ENCODE measurements at regions not wholly inside any gene's neighbourhood (a gene's known extent, or its start where the extent isn't known, plus 50 kb on each side); places are given as distances from the start of the nearest gene placed in this dataset.

DNA sequence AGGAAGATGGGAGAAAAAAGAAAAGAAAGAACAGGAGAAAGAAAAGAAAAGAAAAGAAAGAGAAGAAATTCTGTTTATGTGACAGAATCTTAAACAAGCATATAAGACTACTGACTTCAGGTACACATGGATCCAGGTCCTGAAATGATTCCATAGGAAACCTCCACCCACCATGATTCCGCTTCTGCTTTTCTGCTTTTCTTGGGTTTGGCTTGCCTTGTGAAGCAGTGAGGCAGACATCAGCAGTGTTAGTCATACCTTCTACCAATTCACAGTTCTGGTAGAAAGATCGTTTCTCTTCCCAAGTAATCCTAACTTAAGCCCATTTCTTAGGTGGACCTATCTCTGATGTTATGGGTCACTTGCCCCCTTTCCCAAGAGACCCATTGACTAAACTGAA lies 660.1 kb upstream of the RBFOX1 start:
- Histone ChIP-seq H3K27ac (ENCODE audit: insufficient read depth, low read length) (no peak overlapping the region), H2AK9ac (replicated peaks; ENCODE audit: low read depth, low read length, poor library complexity) (no peak overlapping the region), H3K79me1 (ENCODE audit: low read depth in 1 of 2, low read length in 2 of 2) (no peaks in the 10 kb centered on the region), H3K9me3 (ENCODE audit: control insufficient read depth, insufficient read depth, low read length) (peaks cover 11% of the 10 kb centered on the region), H3K23ac (ENCODE audit: low read depth, low read length) (no peak overlapping the region), H3K36me3 (ENCODE audit: control insufficient read depth, insufficient read depth, low read length) (no peaks in the 10 kb centered on the region), H3K56ac (ENCODE audit: extremely low read depth, insufficient read depth, low read length) (no peak overlapping the region), H3K14ac (replicated peaks; ENCODE audit: low read depth, low read length) (no peak overlapping the region), H3K9ac (ENCODE audit: low read depth, low read length) (no peak overlapping the region), H3K4me3 (ENCODE audit: insufficient read depth, low read depth, low read length) (no peak overlapping the region), H3K4ac (ENCODE audit: low read depth, low read length) (no peak overlapping the region), H4K20me1 (ENCODE audit: insufficient read depth, low read length) (no peaks in the 10 kb centered on the region), H2BK120ac (ENCODE audit: low read depth, low read length) (no peak overlapping the region), H2BK15ac (ENCODE audit: low read depth, low read length) (no peak overlapping the region), H4K91ac (ENCODE audit: insufficient read depth, low read depth, low read length) (no peak overlapping the region), H3K18ac (ENCODE audit: low read depth, low read length) (no peak overlapping the region), H3K4me2 (ENCODE audit: low read depth, low read length) (no peak overlapping the region), H4K5ac (ENCODE audit: low read depth, low read length) (no peak overlapping the region), H2AK5ac (ENCODE audit: low read depth, low read length) (no peak overlapping the region), H2BK20ac (ENCODE audit: low read depth, low read length) (no peak overlapping the region), H3K27me3 (ENCODE audit: control insufficient read depth, insufficient read depth, low read length) (no peaks in the 10 kb centered on the region), H3K9me1 (ENCODE audit: insufficient read depth, low read length) (no peaks in the 10 kb centered on the region), H4K8ac (ENCODE audit: low read depth in 2 of 2, low read length in 2 of 2) (no peak overlapping the region), H2BK5ac (ENCODE audit: low read depth, low read length, poor library complexity, severe bottlenecking) (no peak overlapping the region), H3K4me1 (ENCODE audit: control insufficient read depth, insufficient read depth, low read length) (no peaks in the 10 kb centered on the region), H2AFZ (replicated peaks; ENCODE audit: low read length, poor library complexity) (no peak overlapping the region)
- TF ChIP-seq, protein P1, sequence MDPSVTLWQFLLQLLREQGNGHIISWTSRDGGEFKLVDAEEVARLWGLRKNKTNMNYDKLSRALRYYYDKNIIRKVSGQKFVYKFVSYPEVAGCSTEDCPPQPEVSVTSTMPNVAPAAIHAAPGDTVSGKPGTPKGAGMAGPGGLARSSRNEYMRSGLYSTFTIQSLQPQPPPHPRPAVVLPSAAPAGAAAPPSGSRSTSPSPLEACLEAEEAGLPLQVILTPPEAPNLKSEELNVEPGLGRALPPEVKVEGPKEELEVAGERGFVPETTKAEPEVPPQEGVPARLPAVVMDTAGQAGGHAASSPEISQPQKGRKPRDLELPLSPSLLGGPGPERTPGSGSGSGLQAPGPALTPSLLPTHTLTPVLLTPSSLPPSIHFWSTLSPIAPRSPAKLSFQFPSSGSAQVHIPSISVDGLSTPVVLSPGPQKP (IDR thresholded peaks at IDR 0.05; ENCODE audit: borderline replicate concordance, low read depth, low read length) = no peak
- TF ChIP-seq NFE2L2 (IDR thresholded peaks at IDR 0.05; ENCODE audit: low read depth, low read length) = no peak
- TF ChIP-seq RFX5 (IDR thresholded peaks at IDR 0.05; ENCODE audit: low read depth, low read length) = no peak
- TF ChIP-seq MAFK (IDR thresholded peaks at IDR 0.05; ENCODE audit: low read depth, low read length) = no peak
- TF ChIP-seq CHD1 (IDR thresholded peaks at IDR 0.05; ENCODE audit: low read depth, low read length) = no peak
- TF ChIP-seq MAZ (IDR thresholded peaks at IDR 0.05; ENCODE audit: borderline replicate concordance, low read depth, low read length) = no peak
- TF ChIP-seq MXI1 (IDR thresholded peaks at IDR 0.05; ENCODE audit: borderline replicate concordance, low read depth, low read length) = no peak
- no peak for TF ChIP-seq POLR2A (IDR thresholded peaks at IDR 0.05; ENCODE audit: low read depth, low read length)
- TF ChIP-seq BHLHE40 (IDR thresholded peaks at IDR 0.05; ENCODE audit: low read depth, low read length) = no peak
- TF ChIP-seq CEBPB (IDR thresholded peaks at IDR 0.05; ENCODE audit: low read depth, low read length) = no peak
- no peak for TF ChIP-seq RCOR1 (IDR thresholded peaks at IDR 0.05; ENCODE audit: insufficient replicate concordance, low read length)
- TF ChIP-seq, protein P2, sequence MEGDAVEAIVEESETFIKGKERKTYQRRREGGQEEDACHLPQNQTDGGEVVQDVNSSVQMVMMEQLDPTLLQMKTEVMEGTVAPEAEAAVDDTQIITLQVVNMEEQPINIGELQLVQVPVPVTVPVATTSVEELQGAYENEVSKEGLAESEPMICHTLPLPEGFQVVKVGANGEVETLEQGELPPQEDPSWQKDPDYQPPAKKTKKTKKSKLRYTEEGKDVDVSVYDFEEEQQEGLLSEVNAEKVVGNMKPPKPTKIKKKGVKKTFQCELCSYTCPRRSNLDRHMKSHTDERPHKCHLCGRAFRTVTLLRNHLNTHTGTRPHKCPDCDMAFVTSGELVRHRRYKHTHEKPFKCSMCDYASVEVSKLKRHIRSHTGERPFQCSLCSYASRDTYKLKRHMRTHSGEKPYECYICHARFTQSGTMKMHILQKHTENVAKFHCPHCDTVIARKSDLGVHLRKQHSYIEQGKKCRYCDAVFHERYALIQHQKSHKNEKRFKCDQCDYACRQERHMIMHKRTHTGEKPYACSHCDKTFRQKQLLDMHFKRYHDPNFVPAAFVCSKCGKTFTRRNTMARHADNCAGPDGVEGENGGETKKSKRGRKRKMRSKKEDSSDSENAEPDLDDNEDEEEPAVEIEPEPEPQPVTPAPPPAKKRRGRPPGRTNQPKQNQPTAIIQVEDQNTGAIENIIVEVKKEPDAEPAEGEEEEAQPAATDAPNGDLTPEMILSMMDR (conservative IDR thresholded peaks at IDR 0.05; ENCODE audit: low read depth, low read length) = no peak
- TF ChIP-seq, protein P3, sequence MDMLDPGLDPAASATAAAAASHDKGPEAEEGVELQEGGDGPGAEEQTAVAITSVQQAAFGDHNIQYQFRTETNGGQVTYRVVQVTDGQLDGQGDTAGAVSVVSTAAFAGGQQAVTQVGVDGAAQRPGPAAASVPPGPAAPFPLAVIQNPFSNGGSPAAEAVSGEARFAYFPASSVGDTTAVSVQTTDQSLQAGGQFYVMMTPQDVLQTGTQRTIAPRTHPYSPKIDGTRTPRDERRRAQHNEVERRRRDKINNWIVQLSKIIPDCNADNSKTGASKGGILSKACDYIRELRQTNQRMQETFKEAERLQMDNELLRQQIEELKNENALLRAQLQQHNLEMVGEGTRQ (IDR thresholded peaks at IDR 0.05; ENCODE audit: low read depth, low read length) = no peak
- no peak for TF ChIP-seq SMC3 (IDR thresholded peaks at IDR 0.05; ENCODE audit: low read depth, low read length)
- TF ChIP-seq FOS (IDR thresholded peaks at IDR 0.05; ENCODE audit: low read depth, low read length) = no peak
- no peak for TF ChIP-seq RAD21 (IDR thresholded peaks at IDR 0.05; ENCODE audit: low read length)
- ATAC-seq (ENCODE audit: low read depth) = no peak
- CTCF ChIA-PET = no interaction called here
- BruUV-seq (replicated peaks) = no TSS peak
- no peak for DNase-seq
- POLR2A ChIA-PET (ENCODE audit: unreplicated experiment) = no interaction called here
- dilution Hi-C loops (cut with HindIII; ENCODE audit: low sequenced_read_pairs, unreplicated experiment) (no loop called here), intact Hi-C loops (cut with micrococcal nuclease) (no loop called here), in situ Hi-C loops (cut with MboI; ENCODE audit: low sequenced_read_pairs) (no loop called here)
- no CpG with 5 or more reads among the region's 2 CpGs for WGBS, 2 experiments (ENCODE audit: extremely low coverage in 2 of 2, insufficient read length in 1 of 2)
